ENCODE measurements at regions not wholly inside any gene's neighbourhood (a gene's known extent, or its start where the extent isn't known, plus 50 kb on each side); places are given as distances from the start of the nearest gene placed in this dataset.

- Histone ChIP-seq H3K27ac (no peak overlapping the region), H3K9me3 (peaks cover 0 to 14% (median 0%) of the 10 kb centered on the region in 3 donors), H3K36me3 (no peaks in the 10 kb centered on the region), H3K27me3 (peaks cover 0 to 16% (median 0%) of the 10 kb centered on the region in 4 donors), H3K4me1 (no peaks in the 10 kb centered on the region), H3K4me3 (no peak overlapping the region)
- intact Hi-C loops (cut with DNase I), result no loop called here
- DNase-seq, result no peak
- WGBS, 2 donors, result 77 to 81% methylated on average over 6 of the region's 6 CpGs
- TF ChIP-seq CTCF (IDR thresholded peaks at IDR 0.05) (no peak), POLR2A (IDR thresholded peaks at IDR 0.05) (no peak)
Measured at GRCh38 chr10:130763071-130763470, 548.5 kb downstream of the TCERG1L start.

DNA sequence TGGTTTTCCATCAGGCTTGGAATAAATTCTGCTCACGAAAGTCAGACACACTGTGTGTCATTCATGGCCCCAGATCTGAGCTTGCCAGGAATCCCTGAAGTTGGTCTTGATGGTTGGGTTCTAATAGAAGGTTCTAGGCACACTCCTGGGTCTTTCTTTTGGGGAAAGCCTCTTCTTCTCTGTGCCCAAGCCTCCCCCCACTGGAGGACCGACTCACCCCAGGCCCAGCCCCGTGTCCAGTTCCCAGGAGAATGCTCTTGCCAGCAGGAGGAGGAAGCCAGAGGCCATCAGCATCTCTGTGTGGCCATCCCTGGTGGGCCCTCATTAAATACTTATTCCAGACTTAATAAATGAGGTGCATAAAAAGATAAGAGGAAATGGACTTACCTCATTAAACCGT is 548.0 kb downstream of the TCERG1L start:
- Histone ChIP-seq H3K36me3 (no peaks in the 10 kb centered on the region), H3K27ac (no peak overlapping the region), H3K27me3 (peaks cover 0 to 16% (median 0%) of the 10 kb centered on the region in 4 donors), H3K9me3 (peaks cover 0 to 18% (median 0%) of the 10 kb centered on the region in 3 donors), H3K4me1 (no peaks in the 10 kb centered on the region), H3K4me3 (no peak overlapping the region)
- no peak for DNase-seq
- WGBS, 2 donors, result 62 to 72% methylated on average over 2 to 3 of the region's 4 CpGs
- TF ChIP-seq CTCF (IDR thresholded peaks at IDR 0.05) (no peak), POLR2A (IDR thresholded peaks at IDR 0.05) (no peak)
- intact Hi-C loops (cut with DNase I), result no loop called here

DNA sequence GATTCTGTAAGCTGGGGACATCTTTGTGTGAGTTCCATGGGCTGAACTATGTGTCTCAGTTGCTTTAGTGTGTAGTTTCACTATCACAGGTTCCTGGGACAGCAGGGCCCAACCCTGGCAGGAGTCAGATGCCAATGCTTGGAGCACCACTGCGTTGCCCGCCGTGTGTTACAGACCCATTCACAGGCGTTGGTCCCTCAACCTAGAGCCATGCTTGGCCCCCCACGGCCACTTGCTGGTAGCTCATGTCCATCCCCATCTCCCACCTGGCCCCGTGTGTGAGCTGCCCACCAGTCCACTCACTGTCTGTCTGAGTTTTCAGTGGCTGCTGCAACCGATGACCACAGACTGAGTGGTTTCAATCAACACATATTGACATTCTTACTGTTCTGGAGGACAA is 546.9 kb downstream of the TCERG1L start:
- WGBS, 2 donors, result 60 to 77% methylated on average over 2 to 5 of the region's 7 CpGs
- intact Hi-C loops (cut with DNase I), result no loop called here
- DNase-seq, result no peak

GRCh38 chr10:130766071-130766470 is 545.5 kb downstream of the TCERG1L start:
- TF ChIP-seq POLR2A (IDR thresholded peaks at IDR 0.05) (no peak), CTCF (IDR thresholded peaks at IDR 0.05) (no peak)
- WGBS, 2 donors, result 67 to 68% methylated on average over 4 of the region's 4 CpGs

More for the DNA sequence above, 546.9 kb downstream of the TCERG1L start:
- Histone ChIP-seq H3K9me3 (peaks cover 0 to 24% (median 0%) of the 10 kb centered on the region in 3 donors), H3K4me3 (no peak overlapping the region), H3K27ac (no peak overlapping the region), H3K27me3 (peaks cover 0 to 16% (median 0%) of the 10 kb centered on the region in 4 donors), H3K4me1 (no peaks in the 10 kb centered on the region), H3K36me3 (no peaks in the 10 kb centered on the region)
- TF ChIP-seq POLR2A (IDR thresholded peaks at IDR 0.05) (no peak), CTCF (IDR thresholded peaks at IDR 0.05) (no peak)

DNA sequence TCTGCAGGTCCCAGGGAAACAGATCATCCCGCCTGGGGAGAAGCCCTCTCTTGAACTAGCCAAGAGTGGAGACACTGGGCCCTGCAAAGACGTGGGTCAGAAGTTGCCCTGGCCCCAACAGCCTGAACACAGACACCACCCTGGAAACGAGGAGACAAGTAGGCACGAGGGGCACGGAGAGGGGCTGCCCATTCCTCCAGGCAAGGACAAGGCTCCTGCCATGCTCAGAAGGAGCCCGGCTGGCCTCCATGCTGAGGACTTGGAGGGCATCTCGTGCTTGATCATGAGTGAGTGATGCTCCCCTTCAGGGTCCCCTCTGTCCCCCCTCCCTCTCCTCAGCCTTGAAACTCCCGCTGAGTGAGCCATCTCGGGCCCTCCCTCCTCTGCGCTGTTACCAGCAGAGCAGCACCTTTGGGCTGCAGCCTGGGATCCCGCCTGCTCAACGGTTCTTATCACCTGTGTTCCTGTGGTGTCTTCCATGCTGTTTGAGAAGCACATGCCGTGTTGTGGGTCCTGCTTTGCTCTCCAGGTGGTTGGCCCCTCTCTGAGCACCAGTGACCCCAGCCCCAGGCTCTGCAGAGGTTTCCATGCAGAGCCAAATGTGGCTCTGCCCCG is 544.3 kb downstream of the TCERG1L start:
- Histone ChIP-seq H3K36me3 (no peaks in the 10 kb centered on the region), H3K27me3 (peaks cover 0 to 9% (median 0%) of the 10 kb centered on the region in 4 donors), H3K4me1 (no peaks in the 10 kb centered on the region), H3K4me3 (no peak overlapping the region), H3K27ac (no peak overlapping the region), H3K9me3 (peaks cover 0 to 24% (median 0%) of the 10 kb centered on the region in 3 donors)
- intact Hi-C loops (cut with DNase I), result no loop called here
- TF ChIP-seq CTCF (IDR thresholded peaks at IDR 0.05) (no peak), POLR2A (IDR thresholded peaks at IDR 0.05) (no peak)
- DNase-seq, result no peak
- 70% methylated on average over 9 of the region's 14 CpGs; no CpG with 5 or more reads in 1 of the 2 donors for WGBS, 2 donors

More at GRCh38 chr10:130766071-130766470, 545.5 kb downstream of the TCERG1L start:
- no peaks in the 10 kb centered on the region for H3K4me1 ChIP-seq
- H3K27ac ChIP-seq, result no peak overlapping the region
- H3K27me3 ChIP-seq, result peaks cover 0 to 15% (median 0%) of the 10 kb centered on the region in 4 donors
- peaks cover 0 to 24% (median 0%) of the 10 kb centered on the region in 3 donors for H3K9me3 ChIP-seq
- intact Hi-C loops (cut with DNase I), result no loop called here
- H3K4me3 ChIP-seq, result no peak overlapping the region
- DNase-seq, result no peak
- H3K36me3 ChIP-seq, result no peaks in the 10 kb centered on the region
